NCI-H510A treated with DMSO at 0.1 percent for 48 hours (cell line): ENCODE measurements at regions not wholly inside any gene's neighbourhood (a gene's known extent, or its start where the extent isn't known, plus 50 kb on each side); places are given as distances from the start of the nearest gene placed in this dataset.
"Not testable (repeated sequence)": the region's sequence is repeated elsewhere in the genome, so short reads cannot be mapped to it uniquely, and the experiment has no call there.

Experiments used
- DNase-seq: peaks from one replicate; lab custom pipeline; 2025; lab: John Stamatoyannopoulos, UW

DNA sequence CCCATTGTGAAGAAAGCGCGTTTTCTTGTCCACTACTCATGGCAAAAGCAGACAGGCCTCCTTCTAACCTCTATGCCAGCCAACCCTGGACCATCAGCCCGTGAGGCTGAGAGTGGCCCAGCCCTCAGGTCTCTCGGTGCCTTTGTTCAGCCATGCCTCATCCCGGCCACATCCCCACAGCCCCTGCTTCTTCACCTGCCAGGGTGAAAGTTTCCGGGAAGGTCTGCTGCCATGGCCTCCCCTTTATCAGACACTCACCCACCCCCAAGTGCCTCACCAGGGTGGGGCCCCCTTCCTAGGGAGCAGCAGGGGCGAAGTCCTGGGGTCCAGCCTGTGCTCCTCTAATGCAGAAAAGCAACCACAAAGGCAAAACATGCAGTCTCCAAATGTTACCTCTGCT lies 478.4 kb upstream of the SALL3 start:
- no peak for DNase-seq

DNA sequence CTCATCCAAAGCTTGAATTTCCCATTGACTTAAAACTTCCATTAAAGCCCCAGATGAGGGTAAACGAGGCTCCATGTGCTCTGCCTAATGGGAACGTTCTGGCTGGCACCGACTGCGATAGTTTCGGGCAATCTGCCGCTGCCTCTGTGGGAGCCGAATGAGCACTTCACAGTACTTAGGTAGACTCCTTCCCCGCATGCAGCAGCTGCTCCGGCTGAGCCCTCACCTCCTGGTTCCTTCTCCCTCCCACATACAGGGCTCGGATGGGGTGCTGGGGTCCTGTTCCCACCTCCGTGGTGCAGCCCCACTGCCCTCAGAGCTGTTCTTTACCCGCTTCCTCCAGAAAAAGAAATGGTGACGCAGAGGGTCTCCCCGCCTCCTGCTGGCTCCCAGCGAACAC lies 476.5 kb upstream of the SALL3 start:
- DNase-seq, result no peak

DNA sequence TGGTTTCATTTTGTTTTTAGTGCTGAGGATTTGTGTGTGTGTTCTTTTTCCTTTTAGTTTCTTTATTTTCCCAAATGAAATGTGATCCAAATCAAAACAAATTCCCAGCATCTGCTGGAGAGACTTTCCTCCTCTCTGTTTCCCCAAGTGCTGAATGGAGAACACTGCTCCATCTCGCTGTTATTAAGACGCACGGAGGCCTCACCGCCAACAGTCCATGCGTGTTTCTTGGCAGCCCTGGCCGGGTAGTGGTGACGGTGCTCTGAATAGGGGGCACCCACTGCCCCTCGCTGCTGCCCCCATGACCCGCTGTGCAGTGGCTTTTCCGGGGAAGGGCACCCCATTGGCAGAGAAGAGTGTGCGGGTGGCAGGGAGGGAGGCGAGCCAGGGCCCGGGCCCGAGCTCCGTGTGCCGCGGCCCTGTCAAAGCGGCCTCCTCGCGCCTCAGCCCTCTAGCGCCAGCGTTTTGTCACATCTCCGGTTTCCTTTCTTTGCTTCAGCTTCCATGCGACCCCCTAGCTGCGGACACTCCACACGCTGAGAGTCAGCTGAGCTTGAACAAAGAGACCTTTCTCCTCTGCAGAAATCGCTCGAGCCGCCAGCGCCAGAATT lies 473.7 kb upstream of the SALL3 start:
- DNase-seq, result no peak

DNA sequence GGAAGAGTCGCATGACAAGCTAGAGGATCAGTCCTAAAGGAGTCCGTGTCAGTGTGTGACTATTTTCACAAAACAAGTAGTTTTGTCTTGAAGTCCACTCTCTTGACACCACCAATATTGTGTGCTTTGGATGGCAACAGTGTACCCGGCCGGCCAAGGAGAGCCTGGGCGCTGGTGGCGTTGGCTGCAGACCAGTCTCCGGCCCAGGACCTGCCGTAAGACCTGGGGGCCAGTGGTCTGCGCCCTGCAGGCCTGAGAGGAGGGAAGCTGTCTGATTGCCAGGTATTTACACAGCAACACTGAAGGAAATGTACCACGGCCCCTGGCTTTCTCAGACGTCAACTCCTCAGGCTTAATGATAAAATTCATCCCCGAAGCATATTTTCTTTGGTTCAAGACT lies 472.4 kb upstream of the SALL3 start:
- DNase-seq, result no peak

DNA sequence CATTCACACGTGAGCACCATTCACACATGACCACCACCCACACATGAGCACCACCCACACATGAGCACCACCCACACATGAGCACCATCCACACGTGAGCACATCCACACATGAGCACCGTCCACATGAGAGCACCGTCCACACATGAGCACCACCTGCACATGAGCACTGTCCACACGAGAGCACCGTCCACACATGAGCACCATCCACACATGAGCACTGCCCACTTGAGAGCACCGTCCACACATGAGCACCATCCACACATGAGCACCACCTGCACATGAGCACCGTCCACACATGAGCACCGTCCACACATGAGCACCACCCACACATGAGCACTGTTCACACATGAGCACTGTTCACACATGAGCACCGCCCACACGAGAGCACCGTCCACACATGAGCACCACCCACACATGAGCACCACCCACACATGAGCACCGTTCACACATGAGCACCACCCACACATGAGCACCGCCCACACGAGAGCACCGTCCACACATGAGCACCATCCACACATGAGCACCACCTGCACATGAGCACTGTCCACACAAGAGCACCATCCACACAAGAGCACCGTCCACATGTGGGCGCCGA lies 471.3 kb upstream of the SALL3 start:
- DNase-seq, result not testable (repeated sequence)

DNA sequence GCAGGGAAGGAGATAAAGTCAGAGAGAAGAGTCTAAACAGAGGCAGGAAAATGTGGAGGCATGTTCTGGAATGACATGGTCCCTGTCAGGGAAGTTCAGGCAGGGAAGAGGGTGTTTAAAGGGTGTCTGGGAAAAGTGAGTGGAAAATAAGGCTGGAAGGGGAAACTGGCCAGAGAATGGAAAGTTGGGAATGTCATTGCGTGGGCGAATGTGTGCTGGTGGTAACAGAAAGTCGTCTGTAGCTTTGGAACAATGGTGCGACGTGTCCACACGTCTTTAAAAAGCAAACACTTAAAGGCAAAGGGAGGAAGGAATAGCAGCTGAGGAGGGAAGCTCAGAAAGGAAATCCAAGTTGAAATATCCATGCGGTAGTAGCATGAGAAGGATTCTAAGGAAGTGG lies 469.5 kb upstream of the SALL3 start:
- no peak for DNase-seq

DNA sequence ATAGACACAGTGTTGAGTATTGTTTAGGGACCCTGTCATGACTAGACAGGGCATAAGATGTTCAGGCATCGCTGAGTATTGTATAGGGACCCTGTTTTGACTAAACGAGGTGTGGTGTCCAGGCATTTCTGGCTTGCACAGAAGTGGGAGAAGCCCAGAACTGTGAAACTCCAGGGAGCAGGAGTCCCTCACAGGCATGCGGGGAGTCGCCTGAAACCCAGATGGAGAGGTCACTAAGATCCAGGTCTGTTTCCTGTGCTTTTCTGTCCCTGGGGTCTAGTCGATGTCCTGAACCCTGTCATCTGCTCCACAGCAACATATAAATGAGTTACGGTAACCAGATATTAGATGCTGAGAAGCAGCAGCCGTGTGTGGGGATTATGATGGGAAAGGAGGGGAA lies 469.0 kb upstream of the SALL3 start:
- DNase-seq, result no peak

DNA sequence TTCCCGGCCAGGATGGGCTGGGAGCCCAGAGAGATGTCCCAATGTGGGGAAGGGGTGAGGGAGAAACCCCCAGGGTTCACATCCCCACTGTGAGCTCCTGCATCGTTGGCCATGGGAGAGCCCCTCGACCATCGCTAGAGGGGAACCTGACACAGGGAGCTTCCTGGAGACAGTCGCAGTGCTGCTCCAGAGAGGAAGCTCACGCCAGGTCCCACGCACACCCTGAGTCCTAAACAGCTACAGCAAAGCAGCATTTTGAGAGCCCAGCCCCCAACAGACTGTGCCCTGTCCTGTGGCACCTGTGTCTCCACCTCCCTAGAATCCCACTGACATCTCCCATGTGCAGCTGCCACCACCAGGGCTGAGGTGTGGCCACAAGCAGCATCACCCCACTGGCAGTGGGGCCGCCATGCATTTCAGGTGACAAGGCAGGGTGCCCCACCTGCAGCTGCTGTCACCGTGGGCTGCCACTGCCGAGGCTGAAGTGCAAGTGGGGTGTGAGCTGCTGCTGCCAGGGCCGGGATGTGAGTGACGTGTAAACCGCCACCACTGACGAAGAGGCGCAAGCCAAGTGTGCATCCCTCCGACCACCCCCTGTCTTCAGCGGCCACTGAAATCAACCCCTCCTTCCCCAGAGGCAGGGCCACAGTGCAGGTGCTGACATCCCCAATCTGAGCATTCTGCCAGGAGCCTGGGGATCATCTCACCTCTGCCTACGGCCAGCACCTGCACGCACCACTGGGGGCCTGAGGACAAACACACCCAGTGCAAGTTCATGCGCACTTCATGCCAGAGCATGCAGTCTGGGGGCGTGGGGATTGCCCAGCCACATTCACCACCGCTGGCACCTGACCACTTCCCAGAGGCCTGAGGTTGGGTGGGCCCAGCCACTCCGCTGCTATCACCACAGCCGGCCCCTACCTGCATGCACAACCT lies 467.7 kb upstream of the SALL3 start:
- DNase-seq, result no peak

DNA sequence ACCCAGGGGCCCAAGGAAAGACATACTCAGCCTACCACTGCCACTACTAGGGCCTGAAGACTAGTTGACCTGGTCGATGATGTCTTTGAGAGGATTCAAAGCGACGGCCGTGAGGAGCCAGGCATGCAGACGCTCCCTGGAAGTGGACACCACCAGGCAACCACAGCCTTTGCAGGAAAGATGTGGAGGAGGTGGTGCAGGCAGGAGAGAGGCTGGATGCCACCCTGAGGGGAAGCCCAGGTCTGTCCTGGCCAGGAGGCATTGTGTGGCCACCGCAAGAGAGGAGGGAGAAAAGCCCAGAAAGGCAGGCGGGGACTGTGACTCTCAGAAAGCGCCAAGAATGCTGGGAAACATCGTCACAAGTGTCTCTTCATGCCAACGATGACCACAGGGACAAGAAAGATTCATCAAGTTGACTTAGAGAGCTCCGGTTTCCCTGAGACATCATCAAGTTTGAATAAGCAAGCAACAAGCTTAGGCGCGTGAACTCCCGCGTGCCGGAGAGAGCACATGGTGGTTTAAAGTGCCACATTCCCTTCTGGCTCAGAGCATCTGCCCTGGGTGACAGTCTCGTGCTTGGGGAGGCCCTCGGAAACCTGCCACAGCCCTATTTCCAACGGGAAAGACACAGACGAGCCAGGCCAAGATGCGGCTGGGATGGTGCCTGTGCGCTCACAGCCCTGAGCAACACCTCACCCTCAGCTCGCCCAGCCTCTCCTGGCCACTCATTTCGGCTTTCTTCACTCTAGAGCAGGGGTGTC lies 464.5 kb upstream of the SALL3 start:
- no peak for DNase-seq

DNA sequence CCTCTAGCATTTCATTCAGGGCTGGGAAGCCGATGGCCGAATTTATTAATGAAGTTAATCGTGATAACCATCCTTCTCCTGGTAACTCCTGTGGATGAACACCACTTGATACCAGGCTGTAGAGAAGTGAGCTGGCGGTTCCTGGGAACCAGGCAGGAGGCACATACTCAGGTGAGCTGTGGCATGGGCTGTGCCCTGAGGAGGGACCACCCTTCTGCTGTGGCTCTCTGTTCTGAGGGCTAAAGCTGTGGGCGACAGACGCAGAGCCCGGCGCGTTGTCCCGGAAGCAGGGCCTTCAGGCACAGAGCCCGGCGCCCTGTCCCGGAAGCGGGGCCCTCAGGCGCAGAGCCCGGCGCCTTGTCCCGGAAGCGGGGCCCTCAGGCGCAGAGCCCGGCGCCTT lies 462.3 kb upstream of the SALL3 start:
- no peak for DNase-seq

DNA sequence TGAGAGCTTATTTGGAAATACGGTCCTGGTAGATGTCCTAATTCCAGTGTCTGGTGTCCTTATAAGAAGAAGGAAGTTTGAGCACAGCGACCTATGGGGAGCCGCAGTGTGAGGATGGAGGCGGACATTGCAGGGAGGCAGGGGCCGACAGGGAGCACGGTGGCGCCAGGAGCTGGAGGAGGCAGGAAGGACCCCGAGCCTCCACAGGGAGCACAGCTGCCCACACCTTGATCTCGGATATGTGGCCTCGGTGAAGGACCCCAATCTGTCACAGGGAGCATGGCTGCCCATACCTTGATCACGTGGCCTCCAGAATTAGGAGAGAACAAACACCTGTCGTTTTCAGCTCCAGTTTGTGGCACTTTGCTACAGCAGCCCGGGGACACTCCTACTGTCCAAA lies 461.6 kb upstream of the SALL3 start:
- no peak for DNase-seq

DNA sequence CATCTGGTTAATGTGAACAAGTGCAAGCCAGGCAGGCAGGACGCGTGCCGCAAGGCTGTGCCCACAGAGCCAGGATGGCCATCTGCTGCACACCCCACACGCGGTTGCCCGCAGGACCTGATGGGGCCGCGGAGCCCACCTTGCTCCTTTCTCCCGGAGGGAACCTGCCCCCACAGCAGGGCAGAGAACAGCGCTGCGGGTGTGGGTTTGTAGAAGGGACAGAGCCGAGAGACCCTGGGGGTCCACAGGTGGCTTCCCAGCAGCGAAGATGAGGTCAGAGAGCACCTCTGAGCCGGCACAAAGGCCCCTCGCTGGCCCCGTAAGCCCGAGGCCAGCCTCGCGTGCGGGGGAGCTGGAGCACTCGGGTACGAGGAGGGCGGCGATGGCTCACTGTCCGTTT lies 460.8 kb upstream of the SALL3 start:
- DNase-seq, result no peak

DNA sequence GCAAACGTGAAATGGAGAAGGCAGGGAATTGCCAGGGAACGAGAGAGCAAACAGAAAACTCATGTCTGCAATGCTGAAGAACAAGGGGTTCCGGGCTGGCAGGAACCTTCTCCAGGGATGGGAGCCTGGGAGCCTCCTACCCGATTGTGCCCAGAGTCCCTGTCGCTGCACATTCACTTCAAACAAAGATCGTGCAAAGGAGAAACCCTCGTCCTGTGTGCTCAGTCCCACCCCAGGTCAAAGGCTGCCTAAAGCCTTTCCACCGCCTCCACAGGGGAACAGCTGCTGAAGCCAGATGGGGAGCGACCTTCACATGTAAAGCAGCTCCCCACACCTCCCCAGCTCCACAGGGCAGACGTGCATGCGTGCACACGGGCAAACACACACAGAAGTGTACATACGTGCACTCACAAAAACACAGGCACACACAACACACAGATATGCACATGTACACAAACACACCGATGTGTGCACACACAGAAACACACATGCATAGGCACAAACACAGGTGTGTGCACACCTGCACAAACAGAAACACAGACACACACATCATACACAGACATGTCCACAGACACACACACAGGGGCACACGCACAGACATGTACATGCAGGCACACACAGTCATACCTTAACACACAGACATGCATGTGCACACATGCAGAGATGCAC lies 460.1 kb upstream of the SALL3 start:
- no peak for DNase-seq

DNA sequence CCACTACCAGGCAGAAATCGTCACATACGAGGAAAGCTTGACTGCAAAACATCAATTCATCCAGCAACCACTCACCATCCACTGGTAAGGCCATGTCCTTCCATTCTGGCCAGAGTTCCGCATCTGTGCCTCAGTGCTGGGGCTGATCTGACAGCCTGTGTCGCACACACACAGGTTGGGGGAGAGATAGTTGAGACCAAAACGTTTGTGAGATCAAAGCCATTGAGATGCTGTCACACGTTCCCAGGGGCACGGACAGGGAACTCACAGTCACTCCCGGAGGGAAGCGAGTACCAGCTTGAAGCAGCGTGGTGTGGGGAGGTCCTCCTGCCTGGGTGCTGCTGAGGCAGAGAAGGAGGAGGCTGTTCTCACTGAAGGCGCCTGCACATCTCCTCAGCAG lies 458.5 kb upstream of the SALL3 start:
- DNase-seq, result no peak

DNA sequence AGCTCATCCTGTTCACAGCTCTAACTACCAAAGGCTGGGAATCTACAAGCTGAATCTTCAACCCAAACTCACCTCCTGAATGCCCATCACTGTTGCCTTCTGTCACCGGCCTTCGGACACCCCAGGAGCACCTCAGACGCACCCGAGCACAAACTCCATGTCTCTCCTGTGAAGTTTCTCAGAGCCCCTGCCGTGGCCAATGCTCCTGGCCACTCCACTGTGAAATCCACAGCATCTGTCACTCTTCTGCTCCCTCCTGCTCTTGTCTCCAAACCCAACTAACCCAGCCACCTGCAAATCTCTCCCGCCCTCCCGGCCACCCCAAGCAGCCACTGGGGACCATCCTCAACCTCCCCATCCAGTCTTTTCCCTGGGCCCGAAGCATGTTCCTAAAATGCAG lies 457.9 kb upstream of the SALL3 start:
- no peak for DNase-seq

DNA sequence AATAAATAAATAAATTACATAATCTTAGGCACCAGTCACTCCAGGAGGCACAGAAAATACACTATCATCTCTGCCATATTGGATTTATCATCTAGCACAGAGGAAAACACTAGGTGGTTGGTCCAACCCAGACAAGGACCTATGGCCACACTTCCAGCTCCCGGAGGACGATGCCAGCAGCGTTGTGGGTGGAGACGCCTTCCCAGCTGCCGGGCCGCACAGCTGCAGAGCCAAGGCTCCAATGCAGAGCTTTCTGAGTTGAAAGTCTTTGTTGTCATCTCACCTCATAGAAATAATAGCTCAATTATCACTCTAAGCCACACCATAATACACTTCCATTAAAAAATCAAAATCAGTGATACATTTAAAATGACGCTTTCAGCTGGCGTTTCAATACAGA lies 457.1 kb upstream of the SALL3 start:
- DNase-seq, result no peak

DNA sequence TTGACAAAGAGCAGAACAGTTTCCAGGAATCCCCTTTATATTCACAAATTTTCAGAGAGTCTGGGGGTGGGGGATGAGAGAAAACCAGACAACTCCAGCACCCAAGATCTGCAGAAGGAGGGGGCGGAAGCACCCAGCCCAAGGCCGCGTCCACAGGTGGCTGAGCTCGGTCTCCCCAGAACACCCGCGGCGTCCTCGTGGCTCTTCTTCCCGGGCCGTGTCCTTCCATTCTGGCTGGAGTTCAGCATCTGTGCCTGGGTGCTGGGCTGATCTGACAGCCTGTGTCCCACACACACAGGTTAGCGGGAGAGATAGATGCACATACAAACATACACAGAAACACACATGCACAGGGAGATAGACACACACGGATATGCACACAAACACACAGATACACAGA lies 455.8 kb upstream of the SALL3 start:
- DNase-seq, result no peak

DNA sequence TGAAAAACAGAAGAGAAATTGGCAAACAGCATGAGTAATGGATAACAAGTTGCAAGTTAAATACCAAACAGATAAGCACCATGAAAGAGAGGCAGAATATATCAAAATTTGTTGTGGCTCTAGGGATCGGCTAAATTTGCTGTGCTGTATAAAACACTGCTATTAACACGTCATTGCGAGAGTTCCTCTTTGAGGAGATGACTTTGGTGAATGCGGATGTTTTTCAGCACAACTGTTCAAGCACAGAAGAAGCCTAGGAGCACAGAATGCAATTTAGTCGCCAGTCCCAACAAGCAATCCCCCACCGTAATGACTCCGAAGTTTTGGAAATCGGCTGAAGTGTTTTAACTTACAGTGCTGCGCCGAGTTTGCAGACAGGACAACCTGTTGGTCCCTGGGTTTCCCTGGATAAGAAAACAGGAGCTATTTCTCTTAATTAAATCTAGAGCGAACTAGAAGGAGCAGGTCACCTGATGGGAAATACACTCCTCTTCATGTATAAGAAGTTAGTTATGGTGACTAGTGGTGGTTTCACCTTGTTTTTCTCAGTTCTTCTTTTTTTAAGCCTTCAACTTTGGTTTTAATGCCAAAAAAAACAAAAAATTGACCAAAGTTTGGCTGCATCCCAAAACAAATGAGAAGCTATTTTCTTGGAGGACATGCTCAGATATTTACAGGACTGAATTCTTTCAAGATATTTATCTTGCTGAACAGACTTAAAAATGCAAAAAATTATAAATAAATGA lies 454.1 kb upstream of the SALL3 start:
- no peak for DNase-seq

DNA sequence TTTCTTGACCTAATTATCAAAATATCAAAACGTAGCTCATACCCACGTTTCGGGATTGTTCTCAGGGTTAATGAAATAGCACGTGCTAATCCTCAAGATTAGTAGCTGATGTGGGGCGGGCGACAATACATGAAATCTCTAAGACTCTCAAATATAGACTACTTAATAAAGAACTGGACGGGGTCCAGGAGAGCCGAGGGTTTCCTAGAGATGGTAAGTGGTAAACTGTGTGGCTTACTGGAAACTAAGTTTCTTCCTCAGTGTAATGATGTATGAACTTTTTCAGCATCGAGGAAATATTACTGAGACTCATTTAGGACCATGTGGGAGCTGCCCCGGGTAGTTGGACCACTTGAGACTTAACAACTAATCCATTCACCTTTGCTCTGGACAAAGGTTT lies 453.3 kb upstream of the SALL3 start:
- DNase-seq, result no peak

DNA sequence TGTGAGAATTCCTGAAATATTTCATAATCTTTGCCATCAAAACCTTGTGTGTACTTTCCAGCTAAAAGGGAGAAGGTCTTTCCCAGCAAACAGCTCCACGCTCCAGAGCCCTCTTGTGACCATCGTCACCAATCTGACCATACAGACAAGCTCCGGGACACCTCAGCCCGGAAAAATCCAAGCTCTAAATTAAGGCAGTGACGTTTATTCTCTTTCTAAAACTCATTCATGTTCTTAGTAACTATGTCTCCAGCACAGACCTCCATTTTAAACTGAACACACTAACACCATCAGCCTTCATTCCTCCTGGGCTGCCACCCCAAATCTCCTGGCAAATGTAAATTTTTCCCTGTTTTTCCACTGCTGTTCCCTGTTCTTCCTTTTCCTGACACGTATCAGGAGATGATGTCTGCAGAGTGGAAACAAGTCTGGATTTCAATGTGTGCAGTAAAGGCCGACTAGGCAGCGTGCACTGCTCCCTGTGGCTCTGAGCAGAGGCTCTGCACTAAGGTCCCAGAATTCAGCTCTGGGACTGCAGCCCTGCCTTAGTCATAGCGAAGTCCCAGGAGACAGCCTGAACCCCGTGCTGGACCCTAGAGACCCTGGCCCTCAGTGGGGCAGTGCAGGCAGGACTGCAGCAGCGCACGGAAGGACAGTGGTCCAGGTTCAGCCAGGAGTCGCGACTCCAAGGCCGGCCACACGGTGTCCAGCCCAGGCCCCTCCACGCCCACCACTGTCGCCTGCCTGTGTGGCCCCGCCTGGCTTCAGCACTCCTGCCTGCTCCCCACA lies 452.5 kb upstream of the SALL3 start:
- DNase-seq, result no peak

DNA sequence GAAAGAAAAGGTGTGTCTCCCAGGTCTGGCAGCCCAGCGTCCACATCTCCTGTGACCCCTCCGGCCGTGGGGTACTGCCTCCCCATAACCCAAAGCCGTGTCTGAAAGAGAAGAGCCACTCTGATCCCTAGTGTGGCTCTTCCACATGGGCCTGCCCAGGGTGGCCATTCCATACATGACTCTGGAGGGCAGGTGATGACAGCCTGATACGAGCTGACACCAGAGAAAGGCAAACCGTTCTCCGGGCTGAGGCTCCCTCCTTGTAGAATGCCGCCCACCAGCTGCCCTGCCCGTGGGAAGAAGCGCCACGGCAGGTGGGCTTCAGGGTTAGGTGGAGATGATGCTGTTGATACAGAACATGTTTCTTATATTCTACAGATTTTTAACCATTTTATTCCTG lies 451.6 kb upstream of the SALL3 start:
- DNase-seq, result no peak
